HUDEP-2 (cell line): ENCODE measurements at regions not wholly inside any gene's neighbourhood (a gene's known extent, or its start where the extent isn't known, plus 50 kb on each side); places are given as distances from the start of the nearest gene placed in this dataset.
A peak's percentile ranks its signal among the peaks of the same experiment; 100 is the strongest.

Source experiments
- DNase-seq, 76 experiments: peaks; one replicate each; lab custom pipeline; 2025; ENCODE audit not compliant: unreplicated experiment in 76 of 76; lab: John Stamatoyannopoulos, UW

DNA sequence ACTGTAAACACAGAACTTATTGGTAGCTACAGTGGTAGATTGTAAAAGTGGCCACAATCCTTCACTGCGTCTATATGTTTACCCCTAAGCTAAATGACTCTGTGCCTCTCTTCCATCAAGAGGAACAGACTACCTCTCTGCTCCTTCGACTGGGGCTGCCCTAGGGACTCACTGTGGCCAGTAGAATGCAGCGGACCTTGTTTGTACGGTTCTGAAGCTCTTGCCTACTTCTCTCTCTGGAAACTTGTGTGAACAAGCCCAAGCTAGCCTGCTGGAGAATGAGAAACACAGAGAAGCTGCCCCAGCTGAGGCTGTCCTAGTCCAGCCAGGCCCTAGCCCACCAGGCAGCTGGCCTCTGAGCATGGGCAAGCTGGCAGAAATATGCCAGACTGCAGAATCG is 140.8 kb upstream of the SLC1A4 start:
- DNase-seq = no peak

DNA sequence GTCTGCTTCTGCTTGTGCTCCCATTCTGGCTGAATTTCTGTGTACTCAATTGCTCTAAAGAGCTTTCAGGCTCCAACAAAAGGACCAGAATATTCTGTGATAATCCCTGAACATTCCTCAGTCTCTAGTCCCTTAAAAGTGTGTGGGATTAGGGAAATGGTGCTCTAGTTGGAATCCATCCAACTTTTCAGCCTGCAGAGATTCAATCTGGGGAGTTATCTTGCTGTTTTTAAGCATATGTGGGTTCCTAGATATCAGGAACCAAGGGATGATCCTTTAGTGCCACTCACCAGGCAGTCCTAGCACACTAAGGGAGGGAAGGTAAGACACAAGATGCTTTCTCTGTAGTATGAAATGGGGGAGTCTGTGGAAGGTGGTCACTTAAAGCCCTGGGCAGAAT is 140.3 kb upstream of the SLC1A4 start:
- DNase-seq = no peak

DNA sequence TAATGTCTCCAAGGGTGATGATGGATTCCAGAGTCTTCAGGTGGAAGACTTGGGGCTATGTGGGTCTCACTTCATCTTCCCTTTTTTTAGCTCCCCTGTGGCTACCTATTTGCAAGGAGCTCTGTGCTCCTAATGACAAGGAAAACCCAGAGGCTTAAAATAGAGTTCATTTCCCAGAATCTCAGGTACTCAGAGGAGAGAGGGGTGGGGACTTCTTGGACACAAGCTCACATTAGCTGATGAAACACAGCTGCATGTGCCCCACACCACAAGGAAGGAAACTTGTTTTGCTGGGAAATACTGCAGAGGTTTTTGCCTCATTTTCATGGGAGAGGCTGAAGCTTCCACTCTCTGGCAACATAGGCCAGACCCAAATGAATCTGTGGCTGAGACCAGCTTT is 138.6 kb upstream of the SLC1A4 start:
- no peak for DNase-seq

DNA sequence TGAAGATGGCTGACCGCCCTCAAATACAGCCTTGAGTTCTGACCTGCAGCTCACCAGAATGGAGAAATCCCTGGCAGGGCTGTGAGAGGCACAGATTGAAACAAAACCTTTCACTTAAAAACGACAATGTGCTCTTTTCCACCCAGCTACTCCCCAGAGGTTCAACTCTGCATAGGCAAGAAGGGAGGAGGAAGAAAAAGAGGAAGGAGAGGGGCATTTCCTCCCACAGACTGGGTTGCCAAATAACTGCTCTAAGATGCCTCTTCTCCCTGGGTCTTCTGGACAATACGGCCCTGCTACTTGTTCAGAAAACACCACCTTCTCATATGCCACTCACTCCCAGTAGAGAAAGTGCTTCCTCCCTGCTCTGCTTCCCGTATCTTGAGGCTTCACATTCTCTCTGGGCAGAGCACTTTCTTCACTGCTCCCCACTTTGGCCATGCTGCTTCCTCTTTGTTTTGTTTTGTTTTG is 136.4 kb upstream of the SLC1A4 start:
- no peak for DNase-seq

DNA sequence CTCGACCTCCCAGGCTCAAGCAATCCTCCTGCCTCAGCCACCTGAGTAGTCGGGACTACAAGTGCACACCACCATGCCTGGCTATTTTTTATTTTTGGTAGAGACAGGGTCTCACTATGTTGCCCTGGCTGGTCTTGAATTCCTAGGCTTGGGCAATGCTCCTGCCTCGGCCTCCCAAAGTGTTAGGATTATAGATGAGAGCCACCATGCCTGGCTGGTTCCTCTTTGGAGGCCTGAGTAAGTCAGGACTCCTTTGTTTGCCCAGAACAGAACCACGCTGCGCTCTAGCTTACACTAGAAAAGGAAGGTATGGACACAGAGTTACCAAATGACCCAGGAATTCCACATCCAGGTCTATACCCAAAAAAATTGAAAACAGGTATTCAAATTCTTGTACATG is 135.9 kb upstream of the SLC1A4 start:
- no peak for DNase-seq

DNA sequence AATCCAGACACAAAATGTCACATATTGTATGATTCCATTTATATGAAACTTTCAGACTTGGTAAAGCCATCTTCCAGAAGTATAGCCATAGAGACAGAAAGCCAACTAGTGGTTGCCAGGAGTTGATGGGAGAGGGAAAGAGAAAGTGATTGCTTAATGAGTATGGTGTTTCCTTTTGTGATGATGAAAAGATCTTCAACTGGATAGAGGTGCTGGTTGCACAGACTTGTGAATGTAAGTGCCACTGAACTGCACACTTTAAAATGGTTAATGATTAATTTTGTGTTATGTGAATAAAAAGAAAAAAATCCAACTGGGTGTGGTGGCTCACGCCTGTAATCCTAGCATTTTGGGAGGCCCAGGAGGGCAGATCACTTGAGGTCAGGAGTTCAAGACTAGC is 135.3 kb upstream of the SLC1A4 start:
- DNase-seq = no peak

DNA sequence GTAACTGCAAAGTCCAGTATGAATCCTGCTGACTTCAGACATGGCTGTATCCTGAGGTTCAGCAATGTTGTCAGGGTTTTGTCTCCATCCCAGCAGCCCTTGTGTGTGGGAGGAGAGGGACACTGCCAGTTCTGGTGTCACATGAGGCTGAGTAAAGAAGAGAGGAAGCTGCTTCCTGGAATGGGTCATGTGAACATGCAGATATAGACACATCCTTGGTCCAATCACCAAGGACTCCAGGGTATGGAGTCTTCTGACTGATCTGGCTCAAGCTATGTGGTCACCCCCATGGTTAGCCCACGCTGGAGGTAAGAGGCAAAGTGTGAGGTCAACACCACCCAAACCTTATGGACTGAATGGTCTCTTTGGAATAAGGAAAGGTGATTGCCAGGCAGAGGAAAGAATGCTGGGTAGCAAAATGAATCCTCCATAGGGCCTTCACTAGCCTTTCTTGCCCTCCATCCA is 134.4 kb upstream of the SLC1A4 start:
- DNase-seq = peak in 52 of 76 experiments; percentile 2 to 66 (median 32)

DNA sequence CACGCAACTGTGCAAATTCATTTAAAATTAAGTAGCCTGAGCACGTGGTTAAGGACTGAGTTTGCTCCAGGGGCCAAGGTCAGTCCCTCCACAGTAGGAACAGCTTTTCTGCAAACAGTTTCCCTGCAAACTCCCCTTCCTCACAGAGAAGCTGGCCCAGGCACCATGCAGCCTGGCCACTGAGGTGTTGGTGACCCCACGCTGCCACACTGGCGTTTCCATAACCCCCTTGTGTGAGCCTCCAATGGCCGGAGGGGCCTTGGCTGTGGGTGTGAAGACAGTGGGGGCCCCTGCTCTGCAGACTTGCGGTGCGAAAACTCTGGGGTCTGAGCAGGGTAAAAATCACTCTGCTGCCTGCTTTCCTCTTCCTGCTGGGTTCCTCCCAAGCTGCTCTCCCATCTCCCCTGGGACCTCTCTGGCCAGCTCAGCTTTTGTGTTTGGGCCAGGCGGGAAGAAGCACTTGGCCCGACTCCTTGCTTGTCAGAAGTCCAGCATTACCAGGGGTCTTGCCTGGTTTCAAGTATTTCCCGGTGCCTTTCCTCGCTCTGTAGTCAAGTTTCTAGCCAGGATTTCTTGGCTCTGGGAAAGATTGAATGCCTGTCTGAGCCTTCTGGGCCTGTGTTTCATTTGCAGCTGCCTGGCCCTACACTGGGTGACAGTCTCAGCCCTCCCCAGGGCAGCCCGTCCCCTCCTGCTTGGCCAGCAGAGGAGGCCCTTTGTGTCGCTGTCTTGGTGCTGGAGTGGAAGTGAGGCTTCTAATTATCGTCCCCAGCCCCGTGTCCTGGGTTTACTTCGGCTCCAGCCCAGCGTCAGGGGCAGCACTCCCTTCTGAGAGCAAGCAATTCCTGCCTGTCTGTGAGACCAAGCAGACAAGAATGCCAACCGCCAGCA is 131.4 kb upstream of the SLC1A4 start:
- no peak for DNase-seq

DNA sequence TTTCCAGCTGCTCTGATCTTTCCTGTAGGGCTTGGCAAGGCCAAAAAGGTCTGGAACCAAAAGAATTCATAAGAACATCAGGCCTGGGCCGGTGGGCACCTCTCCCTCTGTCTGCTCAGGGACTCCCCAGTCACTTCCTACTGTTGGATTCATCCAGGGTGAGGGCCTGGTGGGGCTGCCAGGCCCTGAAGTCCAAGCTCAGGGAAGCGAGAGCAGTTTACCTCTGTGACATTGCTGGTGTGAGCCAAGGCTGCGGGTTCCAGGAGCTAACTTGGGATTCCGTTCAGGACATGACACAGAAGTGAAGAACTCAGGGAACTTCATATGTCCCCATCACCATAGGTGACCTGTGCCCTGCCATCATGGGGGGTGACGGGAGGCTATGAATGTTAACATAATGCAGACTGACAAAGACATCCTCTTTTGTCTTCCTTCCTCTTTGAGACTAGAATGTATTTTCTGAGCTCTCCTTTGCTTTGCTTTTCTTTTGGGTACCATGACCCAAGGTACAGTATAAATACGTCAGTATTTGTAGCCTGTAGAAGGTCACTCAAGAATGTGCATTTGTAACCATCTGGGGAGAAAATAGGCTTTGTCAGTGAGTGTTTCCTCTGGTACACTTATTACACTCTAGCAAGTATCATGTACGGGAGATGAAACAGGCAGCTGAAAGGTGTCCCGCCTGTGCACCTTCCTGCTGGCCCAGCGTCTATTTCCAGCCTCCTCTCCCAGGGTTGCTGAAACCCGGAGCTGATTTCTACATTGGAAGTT is 130.5 kb upstream of the SLC1A4 start:
- no peak for DNase-seq

DNA sequence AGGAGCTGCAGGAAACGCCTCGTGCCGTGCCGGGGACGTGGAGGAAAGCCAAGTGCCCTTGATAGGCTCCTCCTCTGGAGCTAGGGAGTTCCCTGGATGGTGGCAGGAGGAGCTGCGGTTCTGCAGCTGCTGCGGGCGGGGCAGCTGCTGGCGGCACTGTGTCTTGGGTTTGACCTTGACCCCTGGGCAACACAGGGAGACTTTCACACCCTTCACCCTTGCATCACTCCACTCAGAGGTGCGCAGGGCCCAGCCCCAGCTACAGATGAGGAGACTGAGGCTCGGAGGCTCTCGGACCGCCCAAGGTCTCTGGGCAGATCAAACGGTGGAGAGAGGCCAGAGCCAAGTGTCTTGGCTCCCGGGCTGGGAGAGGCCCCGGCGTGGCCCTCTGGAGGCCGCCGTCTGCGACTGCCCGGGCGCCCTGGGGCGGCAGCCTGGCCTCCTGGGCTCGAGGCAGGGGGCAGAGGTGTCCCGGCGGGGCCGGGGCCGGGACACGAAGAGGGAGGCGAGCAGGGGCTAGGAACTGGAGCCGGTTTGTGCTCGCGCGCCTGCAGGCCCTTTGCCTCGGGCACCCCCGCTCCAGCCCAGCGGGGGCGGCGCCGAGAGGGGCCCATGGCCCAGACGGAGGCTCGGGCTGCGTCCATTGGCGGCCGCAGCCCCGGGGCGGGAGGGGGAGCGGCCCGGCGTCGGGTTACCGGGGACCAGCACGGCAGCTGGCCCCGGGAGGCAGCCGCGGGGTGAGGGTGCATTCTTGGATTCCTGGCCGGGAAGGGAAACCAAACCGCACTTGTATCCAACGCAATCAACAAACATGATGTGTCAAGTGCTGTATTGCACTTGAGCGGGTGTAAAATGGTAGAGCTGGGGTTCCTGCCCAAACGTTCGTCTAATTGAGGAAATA is 129.6 kb upstream of the SLC1A4 start:
- peak in 48 of 76 experiments; percentile 4 to 56 (median 26) for DNase-seq

DNA sequence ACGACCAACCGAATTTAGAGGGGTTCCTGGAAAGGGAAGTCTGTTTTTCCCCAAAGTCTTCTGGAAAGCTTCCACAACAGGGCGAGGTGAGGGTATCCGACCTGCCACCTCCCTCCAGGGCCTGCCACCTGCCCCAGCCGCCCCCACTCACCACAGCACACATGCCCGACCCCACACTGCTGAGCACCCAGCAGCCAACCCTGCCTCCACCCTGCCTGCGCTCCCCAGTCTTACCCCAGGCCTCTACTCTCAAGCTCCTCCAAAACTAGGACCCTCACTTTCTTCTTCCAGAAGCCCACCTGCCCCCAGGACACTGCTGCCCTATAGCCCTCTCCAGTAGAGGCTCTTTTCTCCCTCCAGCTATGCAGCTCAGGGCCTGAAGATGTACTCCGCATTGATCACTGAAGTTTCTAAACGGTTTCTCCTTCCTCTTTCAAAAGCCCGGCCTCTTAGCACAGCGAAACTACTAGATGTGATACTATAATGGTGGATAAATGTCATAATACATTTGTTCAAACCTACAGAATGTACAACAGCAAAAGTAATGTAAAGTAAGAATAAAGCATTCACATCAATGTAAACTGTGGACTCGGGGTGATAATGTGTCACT is 128.8 kb upstream of the SLC1A4 start:
- DNase-seq = no peak

DNA sequence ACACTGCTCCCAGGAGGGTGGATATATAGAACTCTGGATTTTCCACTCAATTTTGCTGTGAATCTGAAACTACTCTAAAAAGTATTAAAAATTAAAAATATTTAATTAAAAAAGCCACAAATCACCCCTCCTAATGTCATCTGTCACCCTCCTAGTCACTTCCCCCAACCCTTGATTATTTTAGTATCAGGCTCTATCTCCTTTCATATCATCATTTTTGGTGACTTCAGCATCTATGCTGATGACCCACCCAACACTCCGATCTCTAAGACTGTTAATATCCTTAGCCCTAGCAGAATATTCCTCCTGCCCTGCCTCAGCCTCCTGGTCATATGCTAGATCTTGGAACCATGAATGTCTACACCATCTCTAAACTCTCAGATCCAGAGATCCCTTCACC is 128.3 kb upstream of the SLC1A4 start:
- no peak for DNase-seq

DNA sequence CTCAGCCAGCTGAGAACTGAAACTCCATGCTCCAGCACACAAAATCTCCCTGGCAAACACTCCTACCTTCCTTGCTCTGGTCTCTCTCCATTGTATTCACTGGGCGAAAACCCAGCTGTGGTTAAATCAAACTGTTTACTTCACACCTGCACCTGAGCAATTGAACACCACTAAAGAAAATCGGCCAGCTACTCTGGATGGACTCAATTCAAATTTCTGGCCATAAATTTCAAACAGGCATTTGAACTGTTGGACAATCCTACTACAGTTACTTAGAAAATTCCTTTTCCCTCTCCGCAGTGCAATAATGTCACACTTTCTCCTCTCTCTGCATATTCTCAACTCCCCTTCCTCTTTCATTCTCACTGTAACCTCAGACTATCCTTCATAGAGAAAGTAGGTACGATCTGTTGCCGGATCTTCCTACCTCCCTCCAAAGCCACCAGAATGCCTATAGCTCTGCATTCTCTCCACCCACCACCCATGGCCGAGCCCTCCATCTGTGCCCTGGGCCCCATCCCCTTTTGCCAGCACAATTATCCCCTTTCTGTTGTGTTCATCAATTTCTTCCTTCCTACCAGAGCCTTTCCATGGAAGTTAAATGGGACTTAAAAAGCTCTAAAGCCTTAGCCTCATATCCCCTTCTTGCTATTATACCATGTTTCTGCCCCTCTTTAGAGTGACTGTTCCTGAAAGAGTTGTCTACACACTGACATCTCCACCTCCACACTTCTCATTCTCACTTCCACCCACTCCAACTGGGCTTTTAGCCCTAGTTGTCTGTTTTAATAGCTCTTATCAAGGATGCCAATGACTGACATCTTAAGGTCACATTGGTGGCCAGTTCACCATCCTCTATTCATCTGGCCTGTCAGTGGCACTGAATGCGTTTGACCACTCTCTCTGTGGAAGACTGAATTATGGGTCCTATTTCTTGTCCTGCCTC is 127.5 kb upstream of the SLC1A4 start:
- DNase-seq = no peak

DNA sequence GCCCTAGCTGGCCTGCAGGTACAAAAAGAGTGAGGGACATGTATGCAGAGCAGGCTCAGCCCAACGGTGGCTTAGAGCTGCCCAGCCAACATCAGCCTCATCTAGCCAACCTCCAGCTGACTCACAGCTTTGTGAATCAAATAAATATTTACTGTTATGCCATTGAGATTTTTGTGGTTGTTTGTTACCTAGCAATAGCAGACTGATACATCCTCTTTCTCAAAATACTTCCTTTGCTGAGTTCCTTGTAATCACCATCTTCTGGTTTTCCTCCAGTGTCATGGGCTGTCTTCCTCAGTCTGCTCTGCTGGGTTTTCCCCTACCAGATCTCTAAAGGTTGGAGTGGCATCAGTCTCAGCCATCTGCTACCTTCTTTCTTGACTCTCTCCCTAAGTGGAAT is 126.6 kb upstream of the SLC1A4 start:
- no peak for DNase-seq

DNA sequence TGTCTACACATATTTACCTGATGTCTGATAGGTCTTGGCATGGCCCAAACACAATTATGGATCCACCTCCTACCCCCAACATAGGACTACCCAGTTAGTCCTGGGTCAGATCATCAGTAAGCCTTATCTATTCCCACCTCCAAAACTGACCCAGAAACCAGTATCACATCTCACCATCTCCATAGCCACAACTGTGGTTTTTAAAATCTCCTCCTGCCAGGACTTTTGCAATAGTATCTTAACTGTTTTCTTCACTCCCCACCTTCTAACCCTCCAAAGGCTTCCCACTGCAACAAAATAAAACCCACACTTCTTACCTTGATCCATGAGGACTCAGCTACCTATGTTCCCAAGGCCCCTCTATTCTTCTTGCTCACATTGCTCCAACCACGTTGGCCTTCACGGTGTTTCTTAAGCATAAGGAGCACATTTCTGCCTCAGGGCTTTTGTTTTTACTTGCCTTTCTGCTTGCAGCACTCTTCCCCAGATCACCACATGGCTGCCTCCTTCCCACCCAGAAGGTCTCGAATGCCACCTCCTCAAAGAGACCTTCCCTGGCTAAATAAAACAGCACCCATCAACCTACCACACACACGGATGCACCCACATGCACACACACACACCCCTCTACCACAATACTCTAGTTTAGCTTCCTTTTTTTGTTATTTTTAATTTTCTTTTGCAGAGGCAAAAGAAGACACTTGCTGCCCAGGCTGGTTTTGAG is 125.9 kb upstream of the SLC1A4 start:
- no peak for DNase-seq

DNA sequence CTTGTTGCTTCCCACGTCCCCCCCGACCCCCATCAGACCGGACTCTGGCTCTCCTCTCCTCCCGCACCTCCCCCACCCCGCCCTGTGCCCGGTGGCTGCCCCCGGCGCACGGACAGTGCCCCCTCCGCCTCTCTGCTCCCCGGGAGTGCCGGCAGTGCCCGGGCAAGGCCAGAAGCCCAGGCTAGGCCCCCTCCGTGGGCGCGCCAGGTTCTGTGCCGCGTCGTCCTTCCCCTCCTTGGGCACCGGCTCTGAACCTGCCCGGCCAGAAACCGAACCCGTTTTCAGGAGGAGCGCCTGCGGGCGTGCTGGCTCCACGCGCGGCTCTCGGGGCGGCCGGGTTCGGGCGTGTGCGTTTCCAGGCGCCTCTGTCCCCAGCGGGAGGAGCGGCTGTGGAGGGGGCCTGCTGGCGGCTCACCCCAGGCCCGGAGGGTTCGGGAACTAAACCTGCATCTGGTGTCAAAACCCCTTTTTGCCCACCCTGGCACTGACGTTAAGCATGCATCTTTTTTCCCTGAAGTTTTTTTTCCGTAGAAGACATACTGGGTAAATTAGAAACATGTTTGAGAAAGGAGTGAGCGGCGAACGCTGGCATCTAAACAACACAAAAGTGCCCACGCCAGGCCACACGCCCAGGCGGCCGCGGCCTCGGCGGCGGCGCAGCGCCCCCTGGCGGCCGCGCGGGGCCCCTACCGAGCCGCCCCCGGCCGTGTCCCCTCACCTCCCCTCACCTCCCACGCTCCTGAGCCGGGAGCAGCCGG is 123.9 kb upstream of the SLC1A4 start:
- peak in 49 of 76 experiments; percentile 4 to 53 (median 26) for DNase-seq

DNA sequence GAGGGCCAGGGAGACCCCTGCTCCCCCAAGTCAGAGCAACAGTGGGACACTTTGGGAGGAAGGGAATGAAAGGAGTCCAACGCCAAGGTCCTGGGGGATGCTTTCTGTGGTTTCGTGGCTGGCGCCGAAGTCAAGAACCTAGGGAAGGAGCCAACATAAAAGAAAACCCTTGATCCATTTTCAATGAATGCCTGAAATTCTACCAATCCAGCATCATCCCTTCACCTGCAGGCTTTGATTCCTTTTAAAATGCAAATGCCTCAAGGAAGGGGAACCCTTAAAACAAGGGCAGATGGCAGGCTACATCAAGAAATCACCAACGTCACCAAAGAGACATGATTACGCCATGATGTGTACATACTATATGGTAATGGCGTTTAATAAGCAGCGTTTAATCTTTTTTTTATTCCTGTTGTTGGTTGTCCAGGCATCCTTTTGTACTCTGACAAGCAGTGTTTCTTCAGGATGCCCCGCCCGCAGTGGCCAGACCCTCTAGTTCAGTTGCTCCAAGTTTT is 123.3 kb upstream of the SLC1A4 start:
- no peak for DNase-seq

DNA sequence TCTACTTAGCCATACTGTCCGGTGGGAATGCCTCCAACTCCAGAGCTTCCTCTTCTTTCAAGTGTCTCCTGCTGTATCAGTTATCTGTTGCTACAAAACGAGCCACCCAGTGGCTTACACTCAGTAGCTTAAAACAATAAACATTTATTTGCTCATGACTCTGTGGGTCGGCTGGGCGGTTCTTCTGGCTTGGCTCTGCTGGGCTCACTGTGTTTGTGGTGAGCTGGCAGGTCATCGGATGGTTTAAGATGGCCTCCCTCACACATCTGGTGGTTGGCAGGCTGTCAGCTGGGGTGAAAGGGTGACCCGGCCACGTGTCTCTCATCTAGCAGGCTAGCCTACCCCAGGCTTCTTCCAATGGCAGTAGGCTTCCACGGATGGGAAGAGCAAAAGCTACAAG is 122.4 kb upstream of the SLC1A4 start:
- peak in 6 of 76 experiments; percentile 2 to 34 (median 14) for DNase-seq
